Suprapubic skin (tissue), 3 donors: ENCODE measurements at regions not wholly inside any gene's neighbourhood (a gene's known extent, or its start where the extent isn't known, plus 50 kb on each side); places are given as distances from the start of the nearest gene placed in this dataset.

Experiments
- CTCF ChIP-seq, 2 donors: fragments of 200-600 bp in 1 of 2; fragments of 450-650 bp in 1 of 2; sonication (generic) in 1 of 2; IDR thresholded peaks; one replicate each; pipeline ENCODE4 v1.5.1; 2016 to 2019; ENCODE audit warnings: antibody characterized with exemption in 2 of 2, mild to moderate bottlenecking in 1 of 2, moderate library complexity in 1 of 2
- POLR2A ChIP-seq, 2 donors: fragments of 450-650 bp; IDR thresholded peaks; one replicate each; pipeline ENCODE4 v1.6.1; 2017; ENCODE audit warnings: antibody characterized with exemption in 2 of 2, mild to moderate bottlenecking in 2 of 2, moderate library complexity in 2 of 2

- TF ChIP-seq CTCF (IDR thresholded peaks at IDR 0.05) (no peak), POLR2A (IDR thresholded peaks at IDR 0.05) (no peak)
Observed at GRCh38 chr11:112318661-112319060, 58.0 kb upstream of the PLET1 start.
